ENCODE measurements at regions not wholly inside any gene's neighbourhood (a gene's known extent, or its start where the extent isn't known, plus 50 kb on each side); places are given as distances from the start of the nearest gene placed in this dataset.

DNA sequence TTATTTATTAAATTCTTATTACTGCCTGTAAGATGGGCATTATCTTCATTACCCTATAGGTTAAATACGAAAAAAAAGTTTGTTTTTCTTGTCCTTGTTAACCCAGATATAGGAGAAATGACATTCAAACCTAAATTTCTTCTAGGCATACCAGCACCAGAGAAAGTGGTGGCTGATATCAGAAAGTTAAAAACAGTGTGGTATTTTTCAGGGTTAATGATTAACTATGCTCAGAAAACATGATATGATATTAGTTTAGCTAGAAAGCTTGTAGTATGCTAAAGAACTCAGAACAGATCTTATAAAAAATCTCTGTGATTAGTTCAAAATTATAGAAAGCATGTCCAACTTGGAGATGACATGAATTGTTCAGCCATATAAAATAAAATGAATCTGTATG is 630.5 kb upstream of the EPHA6 start:
- intact Hi-C loops (cut with DNase I; ENCODE audit: low total_unique reads): no loop called here
- DNase-seq: no peak
- Histone ChIP-seq H3K27me3 (replicated peaks in 1 of 7) (no peaks in the 10 kb centered on the region), H3K4me3 (no peak overlapping the region), H3K9me3 (peaks cover 0 to 4% (median 0%) of the 10 kb centered on the region in 8 donors), H3K4me1 (no peaks in the 10 kb centered on the region), H3K36me3 (no peaks in the 10 kb centered on the region), H3K27ac (no peak overlapping the region)
- 50 to 66% (median 56%) methylated on average over 1 of the region's 1 CpG for WGBS, 5 donors
- TF ChIP-seq POLR2A (IDR thresholded peaks at IDR 0.05) (no peak), CTCF (IDR thresholded peaks at IDR 0.05 in 8 of 11, conservative IDR thresholded peaks at IDR 0.05 in 3 of 11) (no peak), POLR2AphosphoS5 (IDR thresholded peaks at IDR 0.05) (no peak)

DNA sequence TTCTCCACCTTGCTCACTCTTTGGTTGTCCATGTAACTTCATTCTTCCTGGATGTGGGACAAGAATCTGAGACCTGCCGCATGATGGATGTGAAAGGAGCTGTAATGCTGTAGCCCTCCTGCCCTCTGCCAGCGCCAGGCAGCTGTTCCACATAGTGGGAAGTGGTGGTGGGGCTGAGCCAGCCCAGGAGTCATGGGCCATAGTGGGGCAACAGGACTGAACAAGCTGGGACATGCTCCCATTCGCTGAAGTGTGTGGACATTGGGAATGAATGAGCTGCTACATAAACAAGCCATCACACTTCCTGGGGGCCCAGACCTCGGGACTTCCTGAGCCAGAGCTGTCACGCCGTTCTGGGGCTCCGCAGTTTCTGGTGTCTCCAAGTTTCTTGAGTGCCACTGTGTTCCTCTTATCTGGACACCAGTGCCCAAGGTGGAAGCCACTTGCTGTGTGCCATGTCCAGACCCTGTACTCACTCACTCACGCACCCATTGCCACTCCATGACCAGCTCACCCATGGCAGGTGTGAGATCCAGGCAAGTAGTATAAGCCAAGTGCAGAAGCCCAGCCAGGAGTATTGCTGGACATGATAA is 624.3 kb upstream of the EPHA6 start:
- no peaks in the 10 kb centered on the region for H3K4me1 ChIP-seq
- no peak overlapping the region for H3K27ac ChIP-seq
- H3K4me3 ChIP-seq: no peak overlapping the region
- peaks cover 0 to 16% (median 0%) of the 10 kb centered on the region in 8 donors for H3K9me3 ChIP-seq
- DNase-seq: peak; percentile 60
- no peaks in the 10 kb centered on the region for H3K27me3 ChIP-seq (replicated peaks in 1 of 7)
- intact Hi-C loops (cut with DNase I; ENCODE audit: low total_unique reads): no loop called here
- WGBS, 5 donors: 79 to 89% (median 84%) methylated on average over 8 of the region's 8 CpGs
- TF ChIP-seq CTCF (IDR thresholded peaks at IDR 0.05 in 8 of 11, conservative IDR thresholded peaks at IDR 0.05 in 3 of 11) (no peak), POLR2A (IDR thresholded peaks at IDR 0.05) (no peak), POLR2AphosphoS5 (IDR thresholded peaks at IDR 0.05) (no peak)
- H3K36me3 ChIP-seq: no peaks in the 10 kb centered on the region

DNA sequence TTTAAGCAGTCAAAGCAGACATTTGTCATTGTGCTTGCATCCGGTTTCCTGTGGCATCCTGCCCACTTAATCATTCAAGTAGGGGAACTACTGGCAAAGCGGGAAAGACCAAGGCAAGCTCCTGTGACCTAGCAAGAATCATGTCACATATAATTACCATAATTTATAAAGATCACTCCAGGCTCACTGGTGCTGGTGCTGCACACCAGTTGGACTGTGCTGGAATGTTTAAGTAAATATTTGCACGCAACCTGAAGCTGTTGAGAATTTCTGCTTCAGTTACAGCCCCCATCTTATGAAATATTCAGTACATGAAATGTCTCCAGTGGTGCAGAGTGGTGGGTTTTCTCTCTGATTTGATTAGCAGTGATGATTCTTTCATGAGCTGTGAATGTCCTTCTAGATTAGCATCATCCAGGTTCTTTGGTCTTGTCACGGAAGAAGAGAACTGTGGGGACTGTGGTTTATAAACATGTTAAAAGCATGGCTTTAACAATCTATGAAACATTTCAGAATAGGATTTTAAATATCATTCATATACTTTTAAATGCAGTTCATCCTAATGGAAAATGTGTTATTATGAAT is 621.3 kb upstream of the EPHA6 start:
- no peaks in the 10 kb centered on the region for H3K27me3 ChIP-seq (replicated peaks in 1 of 7)

More for the DNA sequence above, 621.3 kb upstream of the EPHA6 start:
- TF ChIP-seq CTCF (IDR thresholded peaks at IDR 0.05 in 8 of 11, conservative IDR thresholded peaks at IDR 0.05 in 3 of 11): no peak
- no peaks in the 10 kb centered on the region for H3K36me3 ChIP-seq
- no peak overlapping the region for H3K27ac ChIP-seq
- peaks cover 0 to 16% (median 0%) of the 10 kb centered on the region in 8 donors for H3K9me3 ChIP-seq
- DNase-seq: no peak
- WGBS, 5 donors: 60 to 74% (median 68%) methylated on average over 4 of the region's 4 CpGs
- intact Hi-C loops (cut with DNase I; ENCODE audit: low total_unique reads): no loop called here
- H3K4me1 ChIP-seq: no peaks in the 10 kb centered on the region
- no peak overlapping the region for H3K4me3 ChIP-seq

All from spleen (tissue), 11 donors.